ENCODE measurements at regions not wholly inside any gene's neighbourhood (a gene's known extent, or its start where the extent isn't known, plus 50 kb on each side); places are given as distances from the start of the nearest gene placed in this dataset.

DNA sequence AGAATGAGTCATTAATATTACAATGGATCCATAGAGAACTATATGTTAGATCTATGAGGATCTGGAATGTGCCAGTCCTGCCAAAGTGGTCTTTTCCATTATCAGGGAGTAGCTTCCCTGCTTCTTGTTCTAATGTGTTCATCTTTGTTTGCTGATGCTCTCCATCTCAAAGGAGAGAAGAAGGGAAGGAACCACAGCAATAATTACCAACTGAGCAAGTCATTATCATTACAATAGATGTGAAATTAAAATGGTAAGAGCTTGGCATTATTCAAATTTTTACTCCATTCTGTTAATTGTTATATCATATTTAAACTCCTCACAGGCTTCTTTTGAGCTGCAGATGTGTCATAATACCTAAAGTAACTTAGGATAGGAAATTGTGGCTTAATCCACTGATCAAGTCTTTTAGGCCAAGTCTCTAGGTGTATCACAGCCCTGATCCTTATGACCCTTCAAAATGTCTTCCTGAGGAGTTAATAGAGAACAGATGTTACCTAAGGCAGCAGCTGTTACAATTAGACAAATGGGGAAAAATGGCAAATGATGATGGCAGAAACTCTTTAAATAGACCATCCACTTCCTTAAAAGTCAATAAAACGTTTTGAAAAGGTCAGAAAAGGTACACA lies 1492.7 kb upstream of the IGFBP7 start:
- TF ChIP-seq, protein P1, sequence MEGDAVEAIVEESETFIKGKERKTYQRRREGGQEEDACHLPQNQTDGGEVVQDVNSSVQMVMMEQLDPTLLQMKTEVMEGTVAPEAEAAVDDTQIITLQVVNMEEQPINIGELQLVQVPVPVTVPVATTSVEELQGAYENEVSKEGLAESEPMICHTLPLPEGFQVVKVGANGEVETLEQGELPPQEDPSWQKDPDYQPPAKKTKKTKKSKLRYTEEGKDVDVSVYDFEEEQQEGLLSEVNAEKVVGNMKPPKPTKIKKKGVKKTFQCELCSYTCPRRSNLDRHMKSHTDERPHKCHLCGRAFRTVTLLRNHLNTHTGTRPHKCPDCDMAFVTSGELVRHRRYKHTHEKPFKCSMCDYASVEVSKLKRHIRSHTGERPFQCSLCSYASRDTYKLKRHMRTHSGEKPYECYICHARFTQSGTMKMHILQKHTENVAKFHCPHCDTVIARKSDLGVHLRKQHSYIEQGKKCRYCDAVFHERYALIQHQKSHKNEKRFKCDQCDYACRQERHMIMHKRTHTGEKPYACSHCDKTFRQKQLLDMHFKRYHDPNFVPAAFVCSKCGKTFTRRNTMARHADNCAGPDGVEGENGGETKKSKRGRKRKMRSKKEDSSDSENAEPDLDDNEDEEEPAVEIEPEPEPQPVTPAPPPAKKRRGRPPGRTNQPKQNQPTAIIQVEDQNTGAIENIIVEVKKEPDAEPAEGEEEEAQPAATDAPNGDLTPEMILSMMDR (conservative IDR thresholded peaks at IDR 0.05 in 1 of 2, IDR thresholded peaks at IDR 0.05 in 1 of 2; ENCODE audit: extremely low read depth in 1 of 2, insufficient read depth in 1 of 2, low read depth in 1 of 2, low read length in 2 of 2) = no peak
- TF ChIP-seq EZH2 (IDR thresholded peaks at IDR 0.05; ENCODE audit: borderline replicate concordance, low read length) = no peak
